ENCODE measurements at regions not wholly inside any gene's neighbourhood (a gene's known extent, or its start where the extent isn't known, plus 50 kb on each side); places are given as distances from the start of the nearest gene placed in this dataset.

DNA sequence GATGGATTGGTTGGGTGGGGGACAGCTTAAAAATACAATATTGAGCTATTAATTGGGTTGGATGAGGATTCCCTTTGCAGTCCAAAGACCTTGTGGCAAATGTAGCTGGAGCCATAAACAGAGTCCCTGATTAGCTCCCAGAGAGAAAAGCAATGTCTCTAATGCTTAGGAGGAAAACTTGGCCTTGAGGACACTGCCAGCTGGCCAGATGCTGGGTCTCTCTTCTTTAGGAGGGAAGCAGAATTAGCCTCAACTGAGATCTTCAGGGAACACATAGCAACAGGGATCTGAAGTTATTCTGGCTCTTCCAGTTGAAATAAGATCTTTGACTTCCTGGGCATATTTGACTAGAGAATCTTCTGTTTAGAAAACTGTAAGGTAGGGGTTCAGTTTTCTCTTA, 121.7 kb upstream of the WWC1 start:
- no peak overlapping the region for H2AK5ac ChIP-seq (ENCODE audit: low read length, severe bottlenecking)
- no peak overlapping the region for H3K14ac ChIP-seq (ENCODE audit: low read length in 2 of 2)
- no peaks in the 10 kb centered on the region for H3K9me3 ChIP-seq (ENCODE audit: control insufficient read depth, low read length)
- H3K27me3 ChIP-seq (ENCODE audit: control insufficient read depth in 1 of 2, insufficient read depth in 1 of 2, low read length in 2 of 2): peaks cover 0 to 79% of the 10 kb centered on the region in 2 experiments
- H3K9ac ChIP-seq (ENCODE audit: low read length): no peak overlapping the region
- H2BK120ac ChIP-seq (ENCODE audit: low read depth, low read length): no peak overlapping the region
- H3K4ac ChIP-seq (ENCODE audit: low read depth in 1 of 2, low read length in 2 of 2): no peak overlapping the region
- H3K4me2 ChIP-seq (ENCODE audit: low read length, poor library complexity, severe bottlenecking): no peak overlapping the region
- no peak overlapping the region for H2BK5ac ChIP-seq (ENCODE audit: low read depth, low read length, poor library complexity, severe bottlenecking)
- no peak overlapping the region for H2BK15ac ChIP-seq (ENCODE audit: low read depth, poor library complexity, severe bottlenecking)
- no peak overlapping the region for H2AFZ ChIP-seq (ENCODE audit: low read depth, low read length)
- DNase-seq: no peak
- no peak overlapping the region for H3K23ac ChIP-seq (ENCODE audit: low read length in 2 of 2)
- no peaks in the 10 kb centered on the region for H3K79me1 ChIP-seq (replicated peaks; ENCODE audit: low read length, poor library complexity, severe bottlenecking)
- H4K8ac ChIP-seq (ENCODE audit: low read length): no peak overlapping the region
- no peak overlapping the region for H3K4me3 ChIP-seq (ENCODE audit: insufficient read depth in 1 of 2, low read depth in 1 of 2, low read length in 2 of 2)
- no peak overlapping the region for H3K27ac ChIP-seq (ENCODE audit: low read length, poor library complexity, severe bottlenecking)
- H2BK12ac ChIP-seq (ENCODE audit: low read length in 2 of 2): no peak overlapping the region
- no peak overlapping the region for H3K18ac ChIP-seq (ENCODE audit: low read depth in 1 of 2, low read length in 2 of 2)
- no peak overlapping the region for H4K91ac ChIP-seq (ENCODE audit: low read length)
- peaks cover 10% of the 10 kb centered on the region for H3K4me1 ChIP-seq (ENCODE audit: control insufficient read depth, insufficient read depth, low read depth, low read length)
- peaks cover 0 to 11% of the 10 kb centered on the region in 2 experiments for H3K36me3 ChIP-seq (ENCODE audit: control insufficient read depth in 1 of 2, insufficient read depth in 2 of 2, low read depth in 1 of 2, low read length in 2 of 2)

DNA sequence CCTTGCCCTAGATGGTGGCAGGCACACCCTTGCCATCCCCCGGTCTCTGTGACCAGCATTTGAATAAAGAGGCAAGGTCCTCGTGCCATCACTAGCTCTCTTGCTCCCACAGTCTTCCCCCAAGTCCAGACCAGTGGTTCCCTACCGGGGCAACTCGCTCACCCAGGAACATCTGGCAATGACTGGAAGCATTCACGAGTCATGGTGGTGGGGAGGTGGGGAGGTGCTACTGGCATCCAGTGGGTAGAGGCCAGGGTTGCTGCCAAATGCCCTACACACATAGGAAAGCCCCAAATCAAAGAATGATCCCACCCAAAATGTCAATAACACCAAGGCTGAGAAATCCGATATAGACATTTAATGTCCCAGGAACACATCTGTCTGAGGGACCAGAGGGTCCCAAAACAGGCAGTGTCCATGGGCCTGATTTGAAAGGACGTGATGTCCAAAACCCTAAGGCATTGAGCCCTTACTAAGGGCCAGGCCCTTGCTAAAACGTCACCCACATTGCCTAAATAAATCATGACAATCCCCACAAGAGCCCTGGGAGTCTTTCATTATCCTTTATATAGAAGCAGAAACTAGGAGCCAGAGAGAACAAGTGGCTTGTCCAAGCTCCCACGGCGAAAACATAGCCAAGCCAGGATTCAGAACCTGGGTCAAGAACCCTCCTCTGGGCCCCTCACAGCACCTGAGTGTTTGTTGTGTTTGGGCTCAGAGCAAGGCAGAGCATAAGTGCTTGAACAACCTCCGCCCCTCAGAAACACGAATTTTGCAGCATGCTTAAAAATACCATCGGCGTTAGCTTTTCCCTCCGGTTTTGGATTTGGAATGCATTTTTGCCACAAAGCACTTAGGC, 119.3 kb upstream of the WWC1 start:
- H3K4me1 ChIP-seq (ENCODE audit: control insufficient read depth, insufficient read depth, low read depth, low read length): peaks cover 5% of the 10 kb centered on the region
- 77% methylated on average over 15 of the region's 15 CpGs for WGBS
- no peak overlapping the region for H3K23ac ChIP-seq (ENCODE audit: low read length in 2 of 2)
- no peak overlapping the region for H3K14ac ChIP-seq (ENCODE audit: low read length in 2 of 2)
- H3K27me3 ChIP-seq (ENCODE audit: control insufficient read depth in 1 of 2, insufficient read depth in 1 of 2, low read length in 2 of 2): peaks cover 0 to 76% of the 10 kb centered on the region in 2 experiments
- no peak overlapping the region for H4K91ac ChIP-seq (ENCODE audit: low read length)
- no peak overlapping the region for H3K4ac ChIP-seq (ENCODE audit: low read depth in 1 of 2, low read length in 2 of 2)
- DNase-seq: no peak
- no peak overlapping the region for H2AFZ ChIP-seq (ENCODE audit: low read depth, low read length)
- no peak overlapping the region for H2BK12ac ChIP-seq (ENCODE audit: low read length in 2 of 2)
- H3K79me1 ChIP-seq (replicated peaks; ENCODE audit: low read length, poor library complexity, severe bottlenecking): no peaks in the 10 kb centered on the region
- H3K4me2 ChIP-seq (ENCODE audit: low read length, poor library complexity, severe bottlenecking): no peak overlapping the region
- no peak overlapping the region for H2BK5ac ChIP-seq (ENCODE audit: low read depth, low read length, poor library complexity, severe bottlenecking)
- H3K27ac ChIP-seq (ENCODE audit: low read length, poor library complexity, severe bottlenecking): no peak overlapping the region
- no peak overlapping the region for H2BK120ac ChIP-seq (ENCODE audit: low read depth, low read length)
- no peak overlapping the region for H3K9ac ChIP-seq (ENCODE audit: low read length)
- H3K9me3 ChIP-seq (ENCODE audit: control insufficient read depth, low read length): no peaks in the 10 kb centered on the region
- H3K18ac ChIP-seq (ENCODE audit: low read depth in 1 of 2, low read length in 2 of 2): no peak overlapping the region
- H3K36me3 ChIP-seq (ENCODE audit: control insufficient read depth in 1 of 2, insufficient read depth in 2 of 2, low read depth in 1 of 2, low read length in 2 of 2): peaks cover 0 to 18% of the 10 kb centered on the region in 2 experiments
- no peak overlapping the region for H2BK15ac ChIP-seq (ENCODE audit: low read depth, poor library complexity, severe bottlenecking)
- H2AK5ac ChIP-seq (ENCODE audit: low read length, severe bottlenecking): no peak overlapping the region
- H4K8ac ChIP-seq (ENCODE audit: low read length): no peak overlapping the region
- H3K4me3 ChIP-seq (ENCODE audit: insufficient read depth in 1 of 2, low read depth in 1 of 2, low read length in 2 of 2): no peak overlapping the region

- no peak overlapping the region for H3K14ac ChIP-seq (ENCODE audit: low read length in 2 of 2)
- H3K4ac ChIP-seq (ENCODE audit: low read depth in 1 of 2, low read length in 2 of 2): no peak overlapping the region
- no peak overlapping the region for H2AFZ ChIP-seq (ENCODE audit: low read depth, low read length)
- peaks cover 6% of the 10 kb centered on the region for H3K4me1 ChIP-seq (ENCODE audit: control insufficient read depth, insufficient read depth, low read depth, low read length)
- no peak overlapping the region for H2AK5ac ChIP-seq (ENCODE audit: low read length, severe bottlenecking)
- H3K79me1 ChIP-seq (replicated peaks; ENCODE audit: low read length, poor library complexity, severe bottlenecking): no peaks in the 10 kb centered on the region
- no peak overlapping the region for H4K8ac ChIP-seq (ENCODE audit: low read length)
- no peak overlapping the region for H3K4me3 ChIP-seq (ENCODE audit: insufficient read depth in 1 of 2, low read depth in 1 of 2, low read length in 2 of 2)
- H3K36me3 ChIP-seq (ENCODE audit: control insufficient read depth in 1 of 2, insufficient read depth in 2 of 2, low read depth in 1 of 2, low read length in 2 of 2): peaks cover 0 to 18% of the 10 kb centered on the region in 2 experiments
- H4K91ac ChIP-seq (ENCODE audit: low read length): no peak overlapping the region
- H3K27ac ChIP-seq (ENCODE audit: low read length, poor library complexity, severe bottlenecking): no peak overlapping the region
- no peak overlapping the region for H3K4me2 ChIP-seq (ENCODE audit: low read length, poor library complexity, severe bottlenecking)
- no peak overlapping the region for H3K9ac ChIP-seq (ENCODE audit: low read length)
- H2BK5ac ChIP-seq (ENCODE audit: low read depth, low read length, poor library complexity, severe bottlenecking): no peak overlapping the region
- no peak for DNase-seq
- H3K9me3 ChIP-seq (ENCODE audit: control insufficient read depth, low read length): no peaks in the 10 kb centered on the region
- H3K27me3 ChIP-seq (ENCODE audit: control insufficient read depth in 1 of 2, insufficient read depth in 1 of 2, low read length in 2 of 2): peaks cover 0 to 73% of the 10 kb centered on the region in 2 experiments
- no peak overlapping the region for H2BK120ac ChIP-seq (ENCODE audit: low read depth, low read length)
- WGBS: 65% methylated on average over 1 of the region's 2 CpGs
- no peak overlapping the region for H2BK15ac ChIP-seq (ENCODE audit: low read depth, poor library complexity, severe bottlenecking)
- no peak overlapping the region for H3K23ac ChIP-seq (ENCODE audit: low read length in 2 of 2)
- H2BK12ac ChIP-seq (ENCODE audit: low read length in 2 of 2): no peak overlapping the region
- H3K18ac ChIP-seq (ENCODE audit: low read depth in 1 of 2, low read length in 2 of 2): no peak overlapping the region
Measured at GRCh38 chr5:168172760-168173223, 118.7 kb upstream of the WWC1 start.

- Histone ChIP-seq H3K9ac (ENCODE audit: low read length) (no peak overlapping the region), H3K18ac (ENCODE audit: low read depth in 1 of 2, low read length in 2 of 2) (no peak overlapping the region), H3K4ac (ENCODE audit: low read depth in 1 of 2, low read length in 2 of 2) (no peak overlapping the region), H3K23ac (ENCODE audit: low read length in 2 of 2) (no peak overlapping the region), H3K4me2 (ENCODE audit: low read length, poor library complexity, severe bottlenecking) (no peak overlapping the region), H3K4me1 (ENCODE audit: control insufficient read depth, insufficient read depth, low read depth, low read length) (peaks cover 14% of the 10 kb centered on the region), H2BK12ac (ENCODE audit: low read length in 2 of 2) (no peak overlapping the region), H3K27ac (ENCODE audit: low read length, poor library complexity, severe bottlenecking) (no peak overlapping the region), H2BK120ac (ENCODE audit: low read depth, low read length) (no peak overlapping the region), H2AK5ac (ENCODE audit: low read length, severe bottlenecking) (no peak overlapping the region), H3K79me1 (replicated peaks; ENCODE audit: low read length, poor library complexity, severe bottlenecking) (no peaks in the 10 kb centered on the region), H4K91ac (ENCODE audit: low read length) (no peak overlapping the region), H3K27me3 (ENCODE audit: control insufficient read depth in 1 of 2, insufficient read depth in 1 of 2, low read length in 2 of 2) (peaks cover 0 to 63% of the 10 kb centered on the region in 2 experiments), H3K36me3 (ENCODE audit: control insufficient read depth in 1 of 2, insufficient read depth in 2 of 2, low read depth in 1 of 2, low read length in 2 of 2) (peaks cover 0 to 18% of the 10 kb centered on the region in 2 experiments), H3K14ac (ENCODE audit: low read length in 2 of 2) (peak overlapping the region in 1 of 2 experiments; percentile 31), H3K9me3 (ENCODE audit: control insufficient read depth, low read length) (no peaks in the 10 kb centered on the region), H2BK5ac (ENCODE audit: low read depth, low read length, poor library complexity, severe bottlenecking) (no peak overlapping the region), H2AFZ (ENCODE audit: low read depth, low read length) (no peak overlapping the region), H3K4me3 (ENCODE audit: insufficient read depth in 1 of 2, low read depth in 1 of 2, low read length in 2 of 2) (no peak overlapping the region), H2BK15ac (ENCODE audit: low read depth, poor library complexity, severe bottlenecking) (no peak overlapping the region), H4K8ac (ENCODE audit: low read length) (no peak overlapping the region)
- WGBS: 86% methylated on average over 9 of the region's 9 CpGs
- DNase-seq: no peak
Measured at GRCh38 chr5:168174376-168174775, 117.1 kb upstream of the WWC1 start.
